ENCODE measurements at regions not wholly inside any gene's neighbourhood (a gene's known extent, or its start where the extent isn't known, plus 50 kb on each side); places are given as distances from the start of the nearest gene placed in this dataset.
"Not testable (repeated sequence)": the region's sequence is repeated elsewhere in the genome, so short reads cannot be mapped to it uniquely, and the experiment has no call there.

- no peaks in the 10 kb centered on the region for H3K36me3 ChIP-seq (ENCODE audit: control insufficient read depth in 2 of 2, insufficient read depth in 2 of 2, low read length in 2 of 2)
- H3K27me3 ChIP-seq (ENCODE audit: control insufficient read depth in 2 of 2, insufficient read depth in 2 of 2, low read length in 2 of 2) = no peaks in the 10 kb centered on the region
- H3K4me1 ChIP-seq (ENCODE audit: control insufficient read depth in 2 of 2, insufficient read depth in 2 of 2, low read length in 2 of 2) = no peaks in the 10 kb centered on the region
- H3K9me3 ChIP-seq (ENCODE audit: control insufficient read depth in 2 of 2, low read length in 2 of 2) = peaks cover 0 to 2% of the 10 kb centered on the region in 2 donors
- no peak overlapping the region for H3K27ac ChIP-seq (ENCODE audit: low read depth in 2 of 2, low read length in 2 of 2)
- no peak overlapping the region for H3K4me3 ChIP-seq (ENCODE audit: low read length in 2 of 2)
- no peak overlapping the region for H3K9ac ChIP-seq (ENCODE audit: low read depth in 1 of 2, low read length in 2 of 2)
These were observed 408.6 kb upstream of the PRKCQ start for GRCh38 chr10:6988654-6989053.

GRCh38 chr10:6987536-6987945 lies 407.5 kb upstream of the PRKCQ start:
- Histone ChIP-seq H3K27ac (ENCODE audit: low read depth in 2 of 2, low read length in 2 of 2) (no peak overlapping the region), H3K4me1 (ENCODE audit: control insufficient read depth in 2 of 2, insufficient read depth in 2 of 2, low read length in 2 of 2) (no peaks in the 10 kb centered on the region), H3K4me3 (ENCODE audit: low read length in 2 of 2) (no peak overlapping the region), H3K36me3 (ENCODE audit: control insufficient read depth in 2 of 2, insufficient read depth in 2 of 2, low read length in 2 of 2) (no peaks in the 10 kb centered on the region), H3K27me3 (ENCODE audit: control insufficient read depth in 2 of 2, insufficient read depth in 2 of 2, low read length in 2 of 2) (no peaks in the 10 kb centered on the region), H3K9ac (ENCODE audit: low read depth in 1 of 2, low read length in 2 of 2) (no peak overlapping the region), H3K9me3 (ENCODE audit: control insufficient read depth in 2 of 2, low read length in 2 of 2) (peaks cover 0 to 2% of the 10 kb centered on the region in 2 donors)

GRCh38 chr10:6986927-6987326 lies 406.9 kb upstream of the PRKCQ start:
- no peak overlapping the region for H3K27ac ChIP-seq (ENCODE audit: low read depth in 2 of 2, low read length in 2 of 2)
- peaks cover 0 to 2% of the 10 kb centered on the region in 2 donors for H3K9me3 ChIP-seq (ENCODE audit: control insufficient read depth in 2 of 2, low read length in 2 of 2)
- H3K4me3 ChIP-seq (ENCODE audit: low read length in 2 of 2) = no peak overlapping the region
- no peaks in the 10 kb centered on the region for H3K27me3 ChIP-seq (ENCODE audit: control insufficient read depth in 2 of 2, insufficient read depth in 2 of 2, low read length in 2 of 2)
- no peak overlapping the region for H3K9ac ChIP-seq (ENCODE audit: low read depth in 1 of 2, low read length in 2 of 2)
- no peaks in the 10 kb centered on the region for H3K4me1 ChIP-seq (ENCODE audit: control insufficient read depth in 2 of 2, insufficient read depth in 2 of 2, low read length in 2 of 2)
- no peaks in the 10 kb centered on the region for H3K36me3 ChIP-seq (ENCODE audit: control insufficient read depth in 2 of 2, insufficient read depth in 2 of 2, low read length in 2 of 2)

GRCh38 chr10:6985644-6986043 lies 405.6 kb upstream of the PRKCQ start:
- Histone ChIP-seq H3K4me1 (ENCODE audit: control insufficient read depth in 2 of 2, insufficient read depth in 2 of 2, low read length in 2 of 2) (no peaks in the 10 kb centered on the region), H3K9ac (ENCODE audit: low read depth in 1 of 2, low read length in 2 of 2) (no peak overlapping the region)

GRCh38 chr10:6984971-6985370 lies 404.9 kb upstream of the PRKCQ start:
- H3K9me3 ChIP-seq (ENCODE audit: control insufficient read depth in 2 of 2, low read length in 2 of 2) = peaks cover 0 to 2% of the 10 kb centered on the region in 2 donors
- H3K27me3 ChIP-seq (ENCODE audit: control insufficient read depth in 2 of 2, insufficient read depth in 2 of 2, low read length in 2 of 2) = no peaks in the 10 kb centered on the region
- H3K4me3 ChIP-seq (ENCODE audit: low read length in 2 of 2) = no peak overlapping the region
- H3K27ac ChIP-seq (ENCODE audit: low read depth in 2 of 2, low read length in 2 of 2) = no peak overlapping the region
- no peaks in the 10 kb centered on the region for H3K36me3 ChIP-seq (ENCODE audit: control insufficient read depth in 2 of 2, insufficient read depth in 2 of 2, low read length in 2 of 2)
- H3K9ac ChIP-seq (ENCODE audit: low read depth in 1 of 2, low read length in 2 of 2) = no peak overlapping the region
- H3K4me1 ChIP-seq (ENCODE audit: control insufficient read depth in 2 of 2, insufficient read depth in 2 of 2, low read length in 2 of 2) = no peaks in the 10 kb centered on the region

More at GRCh38 chr10:6985644-6986043, 405.6 kb upstream of the PRKCQ start:
- Histone ChIP-seq H3K27me3 (ENCODE audit: control insufficient read depth in 2 of 2, insufficient read depth in 2 of 2, low read length in 2 of 2) (no peaks in the 10 kb centered on the region), H3K27ac (ENCODE audit: low read depth in 2 of 2, low read length in 2 of 2) (no peak overlapping the region), H3K9me3 (ENCODE audit: control insufficient read depth in 2 of 2, low read length in 2 of 2) (peaks cover 0 to 2% of the 10 kb centered on the region in 2 donors), H3K4me3 (ENCODE audit: low read length in 2 of 2) (no peak overlapping the region), H3K36me3 (ENCODE audit: control insufficient read depth in 2 of 2, insufficient read depth in 2 of 2, low read length in 2 of 2) (no peaks in the 10 kb centered on the region)

- not testable (repeated sequence) for H3K9ac ChIP-seq (ENCODE audit: low read depth in 1 of 2, low read length in 2 of 2); H3K9me3 ChIP-seq (ENCODE audit: control insufficient read depth in 2 of 2, low read length in 2 of 2); H3K27me3 ChIP-seq (ENCODE audit: control insufficient read depth in 2 of 2, insufficient read depth in 2 of 2, low read length in 2 of 2); H3K36me3 ChIP-seq (ENCODE audit: control insufficient read depth in 2 of 2, insufficient read depth in 2 of 2, low read length in 2 of 2); H3K4me3 ChIP-seq (ENCODE audit: low read length in 2 of 2); H3K4me1 ChIP-seq (ENCODE audit: control insufficient read depth in 2 of 2, insufficient read depth in 2 of 2, low read length in 2 of 2); H3K27ac ChIP-seq (ENCODE audit: low read depth in 2 of 2, low read length in 2 of 2)
These were observed 403.9 kb upstream of the PRKCQ start for GRCh38 chr10:6984016-6984415.

- peaks cover 0 to 2% of the 10 kb centered on the region in 2 donors for H3K9me3 ChIP-seq (ENCODE audit: control insufficient read depth in 2 of 2, low read length in 2 of 2)
These were observed 400.3 kb upstream of the PRKCQ start for GRCh38 chr10:6980353-6980752.

GRCh38 chr10:6979371-6979770 lies 399.3 kb upstream of the PRKCQ start:
- Histone ChIP-seq H3K27me3 (ENCODE audit: control insufficient read depth in 2 of 2, insufficient read depth in 2 of 2, low read length in 2 of 2) (peaks cover 0 to 3% of the 10 kb centered on the region in 2 donors), H3K4me3 (ENCODE audit: low read length in 2 of 2) (no peak overlapping the region), H3K4me1 (ENCODE audit: control insufficient read depth in 2 of 2, insufficient read depth in 2 of 2, low read length in 2 of 2) (no peaks in the 10 kb centered on the region), H3K9me3 (ENCODE audit: control insufficient read depth in 2 of 2, low read length in 2 of 2) (no peaks in the 10 kb centered on the region), H3K9ac (ENCODE audit: low read depth in 1 of 2, low read length in 2 of 2) (no peak overlapping the region), H3K36me3 (ENCODE audit: control insufficient read depth in 2 of 2, insufficient read depth in 2 of 2, low read length in 2 of 2) (no peaks in the 10 kb centered on the region), H3K27ac (ENCODE audit: low read depth in 2 of 2, low read length in 2 of 2) (no peak overlapping the region)

More at GRCh38 chr10:6980353-6980752, 400.3 kb upstream of the PRKCQ start:
- Histone ChIP-seq H3K27ac (ENCODE audit: low read depth in 2 of 2, low read length in 2 of 2) (no peak overlapping the region), H3K36me3 (ENCODE audit: control insufficient read depth in 2 of 2, insufficient read depth in 2 of 2, low read length in 2 of 2) (no peaks in the 10 kb centered on the region), H3K27me3 (ENCODE audit: control insufficient read depth in 2 of 2, insufficient read depth in 2 of 2, low read length in 2 of 2) (peaks cover 0 to 3% of the 10 kb centered on the region in 2 donors), H3K4me3 (ENCODE audit: low read length in 2 of 2) (no peak overlapping the region), H3K9ac (ENCODE audit: low read depth in 1 of 2, low read length in 2 of 2) (no peak overlapping the region), H3K4me1 (ENCODE audit: control insufficient read depth in 2 of 2, insufficient read depth in 2 of 2, low read length in 2 of 2) (no peaks in the 10 kb centered on the region)

GRCh38 chr10:6978187-6978627 lies 398.1 kb upstream of the PRKCQ start:
- Histone ChIP-seq H3K9me3 (ENCODE audit: control insufficient read depth in 2 of 2, low read length in 2 of 2) (no peaks in the 10 kb centered on the region), H3K27ac (ENCODE audit: low read depth in 2 of 2, low read length in 2 of 2) (no peak overlapping the region), H3K9ac (ENCODE audit: low read depth in 1 of 2, low read length in 2 of 2) (no peak overlapping the region), H3K4me1 (ENCODE audit: control insufficient read depth in 2 of 2, insufficient read depth in 2 of 2, low read length in 2 of 2) (no peaks in the 10 kb centered on the region), H3K36me3 (ENCODE audit: control insufficient read depth in 2 of 2, insufficient read depth in 2 of 2, low read length in 2 of 2) (no peaks in the 10 kb centered on the region), H3K27me3 (ENCODE audit: control insufficient read depth in 2 of 2, insufficient read depth in 2 of 2, low read length in 2 of 2) (peaks cover 0 to 3% of the 10 kb centered on the region in 2 donors), H3K4me3 (ENCODE audit: low read length in 2 of 2) (no peak overlapping the region)

- Histone ChIP-seq H3K9me3 (ENCODE audit: control insufficient read depth in 2 of 2, low read length in 2 of 2) (no peaks in the 10 kb centered on the region), H3K36me3 (ENCODE audit: control insufficient read depth in 2 of 2, insufficient read depth in 2 of 2, low read length in 2 of 2) (no peaks in the 10 kb centered on the region), H3K4me1 (ENCODE audit: control insufficient read depth in 2 of 2, insufficient read depth in 2 of 2, low read length in 2 of 2) (no peaks in the 10 kb centered on the region), H3K27ac (ENCODE audit: low read depth in 2 of 2, low read length in 2 of 2) (no peak overlapping the region), H3K9ac (ENCODE audit: low read depth in 1 of 2, low read length in 2 of 2) (no peak overlapping the region), H3K4me3 (ENCODE audit: low read length in 2 of 2) (no peak overlapping the region), H3K27me3 (ENCODE audit: control insufficient read depth in 2 of 2, insufficient read depth in 2 of 2, low read length in 2 of 2) (peaks cover 0 to 3% of the 10 kb centered on the region in 2 donors)
These were observed 397.5 kb upstream of the PRKCQ start for GRCh38 chr10:6977398-6978186.
